ENCODE measurements at regions not wholly inside any gene's neighbourhood (a gene's known extent, or its start where the extent isn't known, plus 50 kb on each side); places are given as distances from the start of the nearest gene placed in this dataset.

- TF ChIP-seq CTCF (IDR thresholded peaks at IDR 0.05): no peak
- no peaks in the 10 kb centered on the region for H3K36me3 Mint-ChIP-seq
Measured at GRCh38 chr14:54104601-54105145, 148.0 kb upstream of the BMP4 start.

GRCh38 chr14:54105406-54105805, 148.8 kb upstream of the BMP4 start:
- DNase-seq (no peak), ATAC-seq (no peak)
- H3K4me1 Mint-ChIP-seq: no peaks in the 10 kb centered on the region
- 96% methylated on average over 2 of the region's 2 CpGs for WGBS (ENCODE audit: insufficient coverage)
- Histone ChIP-seq H3K27me3 (ENCODE audit: control insufficient read depth, insufficient read depth, low read length) (no peaks in the 10 kb centered on the region), H3K36me3 (ENCODE audit: control insufficient read depth, insufficient read depth, low read length) (no peaks in the 10 kb centered on the region), H3K9me3 (ENCODE audit: control insufficient read depth, insufficient read depth, low read length) (no peaks in the 10 kb centered on the region), H3K4me1 (ENCODE audit: control insufficient read depth, insufficient read depth, low read length) (no peaks in the 10 kb centered on the region), H3K27ac (ENCODE audit: low read length) (no peak overlapping the region), H3K4me3 (ENCODE audit: low read length) (no peak overlapping the region)
- H3K27me3 Mint-ChIP-seq (ENCODE audit: low read depth in 2 of 2): no peaks in the 10 kb centered on the region
- H3K4me3 Mint-ChIP-seq: no peak overlapping the region
- TF ChIP-seq CTCF (IDR thresholded peaks at IDR 0.05): no peak
- peaks cover 2 to 7% of the 10 kb centered on the region in 2 donors for H3K9me3 Mint-ChIP-seq
- intact Hi-C loops (cut with micrococcal nuclease): no loop called here
- H3K27ac Mint-ChIP-seq: no peak overlapping the region
- H3K36me3 Mint-ChIP-seq: no peaks in the 10 kb centered on the region

More at GRCh38 chr14:54104601-54105145, 148.0 kb upstream of the BMP4 start:
- ATAC-seq: no peak
- Histone ChIP-seq H3K4me3 (ENCODE audit: low read length) (no peak overlapping the region), H3K9me3 (ENCODE audit: control insufficient read depth, insufficient read depth, low read length) (no peaks in the 10 kb centered on the region), H3K4me1 (ENCODE audit: control insufficient read depth, insufficient read depth, low read length) (no peaks in the 10 kb centered on the region), H3K27ac (ENCODE audit: low read length) (no peak overlapping the region), H3K36me3 (ENCODE audit: control insufficient read depth, insufficient read depth, low read length) (no peaks in the 10 kb centered on the region), H3K27me3 (ENCODE audit: control insufficient read depth, insufficient read depth, low read length) (no peaks in the 10 kb centered on the region)
- no peak for DNase-seq
- 38% methylated on average over 2 of the region's 3 CpGs for WGBS (ENCODE audit: insufficient coverage)
- Mint-ChIP-seq H3K27me3 (ENCODE audit: low read depth in 2 of 2) (no peaks in the 10 kb centered on the region), H3K4me3 (no peak overlapping the region), H3K4me1 (no peaks in the 10 kb centered on the region), H3K9me3 (peaks cover 2 to 7% of the 10 kb centered on the region in 2 donors), H3K27ac (no peak overlapping the region)
- intact Hi-C loops (cut with micrococcal nuclease): no loop called here

- Histone ChIP-seq H3K36me3 (ENCODE audit: control insufficient read depth, insufficient read depth, low read length) (no peaks in the 10 kb centered on the region), H3K4me1 (ENCODE audit: control insufficient read depth, insufficient read depth, low read length) (no peaks in the 10 kb centered on the region), H3K4me3 (ENCODE audit: low read length) (no peak overlapping the region), H3K9me3 (ENCODE audit: control insufficient read depth, insufficient read depth, low read length) (no peaks in the 10 kb centered on the region), H3K27ac (ENCODE audit: low read length) (no peak overlapping the region), H3K27me3 (ENCODE audit: control insufficient read depth, insufficient read depth, low read length) (no peaks in the 10 kb centered on the region)
- DNase-seq: no peak
- no peak for ATAC-seq
- Mint-ChIP-seq H3K4me3 (no peak overlapping the region), H3K27me3 (ENCODE audit: low read depth in 2 of 2) (no peaks in the 10 kb centered on the region), H3K36me3 (no peaks in the 10 kb centered on the region), H3K27ac (no peak overlapping the region), H3K4me1 (no peaks in the 10 kb centered on the region), H3K9me3 (peaks cover 4 to 7% of the 10 kb centered on the region in 2 donors)
- TF ChIP-seq CTCF (IDR thresholded peaks at IDR 0.05): no peak
- intact Hi-C loops (cut with micrococcal nuclease): no loop called here
- WGBS (ENCODE audit: insufficient coverage): 80% methylated on average over 2 of the region's 2 CpGs
Measured at GRCh38 chr14:54105898-54106297, 149.3 kb upstream of the BMP4 start.

GRCh38 chr14:54106661-54107377, 150.2 kb upstream of the BMP4 start:
- H3K27ac ChIP-seq (ENCODE audit: low read length): no peak overlapping the region
- WGBS (ENCODE audit: insufficient coverage): 92% methylated on average over 6 of the region's 6 CpGs
- no peaks in the 10 kb centered on the region for H3K36me3 Mint-ChIP-seq
- no peak for TF ChIP-seq CTCF (IDR thresholded peaks at IDR 0.05)
- no peaks in the 10 kb centered on the region for H3K36me3 ChIP-seq (ENCODE audit: control insufficient read depth, insufficient read depth, low read length)
- H3K27ac Mint-ChIP-seq: no peak overlapping the region
- DNase-seq (no peak), ATAC-seq (no peak)
- H3K4me1 Mint-ChIP-seq: no peaks in the 10 kb centered on the region
- peaks cover 4 to 7% of the 10 kb centered on the region in 2 donors for H3K9me3 Mint-ChIP-seq
- H3K4me3 ChIP-seq (ENCODE audit: low read length): no peak overlapping the region
- no peak overlapping the region for H3K4me3 Mint-ChIP-seq
- intact Hi-C loops (cut with micrococcal nuclease): no loop called here
- H3K27me3 ChIP-seq (ENCODE audit: control insufficient read depth, insufficient read depth, low read length): no peaks in the 10 kb centered on the region
- no peaks in the 10 kb centered on the region for H3K27me3 Mint-ChIP-seq (ENCODE audit: low read depth in 2 of 2)
- no peaks in the 10 kb centered on the region for H3K4me1 ChIP-seq (ENCODE audit: control insufficient read depth, insufficient read depth, low read length)
- H3K9me3 ChIP-seq (ENCODE audit: control insufficient read depth, insufficient read depth, low read length): no peaks in the 10 kb centered on the region
